ENCODE measurements at regions not wholly inside any gene's neighbourhood (a gene's known extent, or its start where the extent isn't known, plus 50 kb on each side); places are given as distances from the start of the nearest gene placed in this dataset.

GRCh38 chr12:47385653-47386052 lies 305.9 kb upstream of the AMIGO2 start:
- TF ChIP-seq CTCF (IDR thresholded peaks at IDR 0.05): no peak
- no peak for DNase-seq
- Histone ChIP-seq H3K27ac (no peak overlapping the region), H3K4me1 (peaks cover 0 to 10% (median 0%) of the 10 kb centered on the region in 3 donors), H3K27me3 (no peaks in the 10 kb centered on the region), H3K36me3 (no peaks in the 10 kb centered on the region), H3K4me3 (no peak overlapping the region), H3K9me3 (no peaks in the 10 kb centered on the region)
- FAIRE-seq: no peak
- intact Hi-C loops (cut with DNase I): no loop called here
- 79 to 86% methylated on average over 5 of the region's 5 CpGs for WGBS, 2 donors
- no peak for ATAC-seq

GRCh38 chr12:47383942-47384341 lies 304.2 kb upstream of the AMIGO2 start:
- 37 to 45% methylated on average over 4 of the region's 4 CpGs for WGBS, 2 donors
- Histone ChIP-seq H3K27ac (no peak overlapping the region), H3K27me3 (no peaks in the 10 kb centered on the region), H3K9me3 (no peaks in the 10 kb centered on the region), H3K36me3 (no peaks in the 10 kb centered on the region), H3K4me3 (no peak overlapping the region), H3K4me1 (peaks cover 0 to 10% (median 0%) of the 10 kb centered on the region in 3 donors)
- ATAC-seq (peak; percentile 17 to 81 (median 71)), FAIRE-seq (no peak), DNase-seq (no peak)
- intact Hi-C loops (cut with DNase I): no loop called here
- TF ChIP-seq CTCF (IDR thresholded peaks at IDR 0.05): no peak

GRCh38 chr12:47382305-47382704 lies 302.5 kb upstream of the AMIGO2 start:
- no peak for ATAC-seq
- DNase-seq: no peak
- intact Hi-C loops (cut with DNase I): no loop called here
- Histone ChIP-seq H3K27ac (no peak overlapping the region), H3K9me3 (no peaks in the 10 kb centered on the region), H3K27me3 (no peaks in the 10 kb centered on the region), H3K36me3 (no peaks in the 10 kb centered on the region), H3K4me1 (peaks cover 0 to 10% (median 0%) of the 10 kb centered on the region in 3 donors), H3K4me3 (no peak overlapping the region)
- TF ChIP-seq CTCF (IDR thresholded peaks at IDR 0.05): no peak
- WGBS, 2 donors: 84 to 96% methylated on average over 1 of the region's 1 CpG
- no peak for FAIRE-seq

GRCh38 chr12:47378907-47379306 lies 299.1 kb upstream of the AMIGO2 start:
- Histone ChIP-seq H3K27me3 (no peaks in the 10 kb centered on the region), H3K36me3 (no peaks in the 10 kb centered on the region), H3K9me3 (no peaks in the 10 kb centered on the region), H3K4me1 (peaks cover 0 to 4% (median 0%) of the 10 kb centered on the region in 3 donors), H3K4me3 (no peak overlapping the region), H3K27ac (no peak overlapping the region)
- no peak for FAIRE-seq
- intact Hi-C loops (cut with DNase I): no loop called here
- peak in 2 of 4 donors; percentile 26 to 29 for ATAC-seq
- no peak for TF ChIP-seq CTCF (IDR thresholded peaks at IDR 0.05)
- DNase-seq: no peak

- Histone ChIP-seq H3K4me1 (no peaks in the 10 kb centered on the region), H3K27me3 (no peaks in the 10 kb centered on the region), H3K36me3 (no peaks in the 10 kb centered on the region), H3K4me3 (no peak overlapping the region), H3K27ac (no peak overlapping the region), H3K9me3 (no peaks in the 10 kb centered on the region)
- ATAC-seq (no peak), FAIRE-seq (no peak), DNase-seq (no peak)
- intact Hi-C loops (cut with DNase I): no loop called here
- 74 to 88% methylated on average over 3 of the region's 3 CpGs for WGBS, 2 donors
- no peak for TF ChIP-seq CTCF (IDR thresholded peaks at IDR 0.05)
Measured at GRCh38 chr12:47378222-47378582, 298.4 kb upstream of the AMIGO2 start.
